Panc1 (cell line): ENCODE measurements at regions not wholly inside any gene's neighbourhood (a gene's known extent, or its start where the extent isn't known, plus 50 kb on each side); places are given as distances from the start of the nearest gene placed in this dataset.

Experiments
- ATAC-seq: fragments of 200-7000 bp; cut with Tn5 transposase; 2 replicates; pipeline ENCODE4 v1.9.1; 2020; ENCODE audit warnings: mild to moderate bottlenecking, moderate library complexity
- BruUV-seq: library from RNA; stranded (reverse); fragments of 400-500 nt; replicated peaks from 2 replicates; lab custom pipeline; 2021; lab: Mats Ljungman, UMichigan
- CTCF ChIA-PET: fragments of 300-600 bp; sonication (Branson Sonifier 250); formaldehyde crosslinking; loops from one replicate; lab custom pipeline; 2022; ENCODE audit warnings: antibody characterized with exemption; lab: Charles Lee
- POLR2A ChIA-PET: fragments of 300-600 bp; sonication (Branson Sonifier 250); formaldehyde crosslinking; loops from one replicate; lab custom pipeline; 2022; ENCODE audit warnings: antibody characterized with exemption; lab: Charles Lee
- DNase-seq: peaks from one replicate; pipeline ENCODE4 v3.0.0-alpha.2; 2010; ENCODE audit warnings: low read depth, low spot score
- H3K27ac ChIP-seq: 2 replicates; pipeline ENCODE4 v1.5.1; 2011; ENCODE audit warnings: mild to moderate bottlenecking, low read length, inconsistent platforms
- H3K27me3 ChIP-seq: fragments of 200-500 bp; sonication (Bioruptor generic); 2 replicates; pipeline ENCODE4 v1.6.0; 2014; ENCODE audit warnings: low read length, inconsistent platforms; ENCODE audit not compliant: control insufficient read depth, insufficient read depth
- H3K36me3 ChIP-seq: fragments of 200-500 bp; sonication (Bioruptor generic); 2 replicates; pipeline ENCODE4 v1.5.1; 2014; ENCODE audit warnings: inconsistent platforms, mild to moderate bottlenecking, low read length, moderate library complexity; ENCODE audit not compliant: control insufficient read depth, insufficient read depth
- H3K4me1 ChIP-seq: 2 replicates; pipeline ENCODE4 v1.5.1; 2011; ENCODE audit warnings: inconsistent platforms, mild to moderate bottlenecking, low read length, moderate library complexity; ENCODE audit not compliant: control insufficient read depth, insufficient read depth
- H3K4me3 ChIP-seq, 2 experiments: 2 replicates each; pipeline ENCODE4 v1.5.1; 2011 to 2012; ENCODE audit warnings: low read depth in 2 of 2, low read length in 2 of 2, mild to moderate bottlenecking in 2 of 2, inconsistent platforms in 1 of 2, moderate library complexity in 1 of 2
- H3K9me3 ChIP-seq: fragments of 200-500 bp; sonication (Bioruptor generic); 2 replicates; pipeline ENCODE4 v1.5.1; 2014; ENCODE audit warnings: low read depth, mild to moderate bottlenecking, inconsistent platforms, low read length, moderate library complexity; ENCODE audit not compliant: control insufficient read depth, insufficient read depth
- POLR2AphosphoS5 ChIP-seq: IDR thresholded peaks from 2 replicates; pipeline ENCODE4 v1.6.1; 2012; ENCODE audit warnings: mild to moderate bottlenecking, low read depth, low read length, moderate library complexity
- SIN3A ChIP-seq: IDR thresholded peaks from 2 replicates; pipeline ENCODE4 v1.6.1; 2012; ENCODE audit warnings: low read depth, mild to moderate bottlenecking, low read length, moderate library complexity, borderline replicate concordance; ENCODE audit not compliant: insufficient read depth
- TCF7L2 ChIP-seq: IDR thresholded peaks from 2 replicates; pipeline ENCODE4 v1.6.1; 2011; ENCODE audit warnings: mild to moderate bottlenecking, low read depth, low read length, inconsistent platforms
- in situ Hi-C: cut with HindIII; loops from 2 replicates; pipeline ENCODE4 v1.10.0; 2016; ENCODE audit warnings: low sequenced_read_pairs, low pct_unique_long_range_greater_than_20kb
- intact Hi-C: fragments of 100-400 bp; cut with micrococcal nuclease; formaldehyde crosslinking; loops from one replicate; pipeline ENCODE4 v1.10.0; 2022; ENCODE audit not compliant: unreplicated experiment
- TF ChIP-seq, protein P1 (sequence below), 2 experiments: IDR thresholded peaks; 2 replicates each; pipeline ENCODE4 v1.6.1; 2011 to 2012; ENCODE audit warnings: low read depth in 2 of 2, control low read depth in 1 of 2, low read length in 1 of 2, mild to moderate bottlenecking in 1 of 2, moderate library complexity in 1 of 2; ENCODE audit not compliant: insufficient read depth in 1 of 2
- TF ChIP-seq, protein P2 (sequence below): fragments of 450-650 bp; IDR thresholded peaks from 2 replicates; pipeline ENCODE4 v1.5.1; 2017; ENCODE audit warnings: mild to moderate bottlenecking

DNA sequence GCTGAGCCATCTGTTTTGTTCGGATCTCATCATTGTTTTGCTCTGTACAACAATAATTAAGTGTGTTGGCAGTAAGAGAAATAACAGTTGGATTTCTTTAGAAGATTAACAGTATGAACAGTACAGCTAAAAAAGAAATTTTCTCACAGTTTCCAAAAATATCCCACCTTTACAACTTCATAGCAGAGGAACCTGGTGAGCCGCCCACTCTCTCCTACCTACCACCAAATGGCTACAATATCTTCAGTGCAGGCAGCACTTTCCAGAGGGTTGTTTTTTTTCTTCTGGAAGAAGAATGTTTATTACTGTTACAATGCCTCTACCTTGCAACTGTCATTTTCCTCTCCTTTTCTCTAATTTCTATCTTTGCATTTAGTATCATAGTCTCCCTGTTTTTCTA, 1577.5 kb upstream of the PRR20A start:
- no peak overlapping the region for H3K27ac ChIP-seq
- TF ChIP-seq POLR2AphosphoS5 (no peak), SIN3A (no peak), TCF7L2 (no peak)
- DNase-seq: no peak
- intact Hi-C loops (no loop called here), in situ Hi-C loops (no loop called here)
- no peak overlapping the region for H3K4me3 ChIP-seq
- H3K36me3 ChIP-seq: no peaks in the 10 kb centered on the region
- H3K9me3 ChIP-seq: no peaks in the 10 kb centered on the region
- CTCF ChIA-PET: no interaction called here
- BruUV-seq: no TSS peak
- ATAC-seq: no peak
- no peaks in the 10 kb centered on the region for H3K4me1 ChIP-seq
- no peaks in the 10 kb centered on the region for H3K27me3 ChIP-seq
- POLR2A ChIA-PET: no interaction called here

DNA sequence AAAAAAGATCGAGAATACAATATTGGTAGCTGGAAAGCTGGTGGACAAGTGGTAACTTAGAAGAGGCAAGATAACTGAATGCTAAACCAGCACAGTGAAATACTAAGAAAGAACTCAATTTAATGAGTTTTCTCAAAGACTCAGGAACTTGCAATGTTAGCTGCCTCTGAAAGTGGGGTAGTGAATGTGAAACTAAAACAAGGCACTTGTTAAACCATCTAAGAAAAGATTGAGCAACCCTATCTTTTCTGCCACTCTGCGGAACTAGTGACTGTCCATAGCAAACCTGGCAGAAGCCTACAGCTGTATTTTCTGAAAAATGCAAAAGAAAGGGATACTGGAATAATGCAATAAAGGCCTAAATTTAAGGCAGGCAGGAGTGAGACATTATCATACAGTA, 1574.4 kb upstream of the PRR20A start:
- Histone ChIP-seq H3K4me1 (no peaks in the 10 kb centered on the region), H3K27me3 (no peaks in the 10 kb centered on the region), H3K4me3 (no peak overlapping the region), H3K36me3 (no peaks in the 10 kb centered on the region), H3K27ac (no peak overlapping the region), H3K9me3 (no peaks in the 10 kb centered on the region)
- ATAC-seq (no peak), DNase-seq (no peak)
- ChIA-PET CTCF (no interaction called here), POLR2A (no interaction called here)
- in situ Hi-C loops (no loop called here), intact Hi-C loops (no loop called here)
- no peak for TF ChIP-seq TCF7L2
- no peak for TF ChIP-seq SIN3A
- TF ChIP-seq POLR2AphosphoS5: no peak
- TF ChIP-seq, protein P1, sequence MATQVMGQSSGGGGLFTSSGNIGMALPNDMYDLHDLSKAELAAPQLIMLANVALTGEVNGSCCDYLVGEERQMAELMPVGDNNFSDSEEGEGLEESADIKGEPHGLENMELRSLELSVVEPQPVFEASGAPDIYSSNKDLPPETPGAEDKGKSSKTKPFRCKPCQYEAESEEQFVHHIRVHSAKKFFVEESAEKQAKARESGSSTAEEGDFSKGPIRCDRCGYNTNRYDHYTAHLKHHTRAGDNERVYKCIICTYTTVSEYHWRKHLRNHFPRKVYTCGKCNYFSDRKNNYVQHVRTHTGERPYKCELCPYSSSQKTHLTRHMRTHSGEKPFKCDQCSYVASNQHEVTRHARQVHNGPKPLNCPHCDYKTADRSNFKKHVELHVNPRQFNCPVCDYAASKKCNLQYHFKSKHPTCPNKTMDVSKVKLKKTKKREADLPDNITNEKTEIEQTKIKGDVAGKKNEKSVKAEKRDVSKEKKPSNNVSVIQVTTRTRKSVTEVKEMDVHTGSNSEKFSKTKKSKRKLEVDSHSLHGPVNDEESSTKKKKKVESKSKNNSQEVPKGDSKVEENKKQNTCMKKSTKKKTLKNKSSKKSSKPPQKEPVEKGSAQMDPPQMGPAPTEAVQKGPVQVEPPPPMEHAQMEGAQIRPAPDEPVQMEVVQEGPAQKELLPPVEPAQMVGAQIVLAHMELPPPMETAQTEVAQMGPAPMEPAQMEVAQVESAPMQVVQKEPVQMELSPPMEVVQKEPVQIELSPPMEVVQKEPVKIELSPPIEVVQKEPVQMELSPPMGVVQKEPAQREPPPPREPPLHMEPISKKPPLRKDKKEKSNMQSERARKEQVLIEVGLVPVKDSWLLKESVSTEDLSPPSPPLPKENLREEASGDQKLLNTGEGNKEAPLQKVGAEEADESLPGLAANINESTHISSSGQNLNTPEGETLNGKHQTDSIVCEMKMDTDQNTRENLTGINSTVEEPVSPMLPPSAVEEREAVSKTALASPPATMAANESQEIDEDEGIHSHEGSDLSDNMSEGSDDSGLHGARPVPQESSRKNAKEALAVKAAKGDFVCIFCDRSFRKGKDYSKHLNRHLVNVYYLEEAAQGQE (IDR thresholded peaks at IDR 0.05; ENCODE audit: insufficient read depth in 1 of 2, low read depth in 2 of 2, low read length in 1 of 2): no peak
- TF ChIP-seq, protein P2, sequence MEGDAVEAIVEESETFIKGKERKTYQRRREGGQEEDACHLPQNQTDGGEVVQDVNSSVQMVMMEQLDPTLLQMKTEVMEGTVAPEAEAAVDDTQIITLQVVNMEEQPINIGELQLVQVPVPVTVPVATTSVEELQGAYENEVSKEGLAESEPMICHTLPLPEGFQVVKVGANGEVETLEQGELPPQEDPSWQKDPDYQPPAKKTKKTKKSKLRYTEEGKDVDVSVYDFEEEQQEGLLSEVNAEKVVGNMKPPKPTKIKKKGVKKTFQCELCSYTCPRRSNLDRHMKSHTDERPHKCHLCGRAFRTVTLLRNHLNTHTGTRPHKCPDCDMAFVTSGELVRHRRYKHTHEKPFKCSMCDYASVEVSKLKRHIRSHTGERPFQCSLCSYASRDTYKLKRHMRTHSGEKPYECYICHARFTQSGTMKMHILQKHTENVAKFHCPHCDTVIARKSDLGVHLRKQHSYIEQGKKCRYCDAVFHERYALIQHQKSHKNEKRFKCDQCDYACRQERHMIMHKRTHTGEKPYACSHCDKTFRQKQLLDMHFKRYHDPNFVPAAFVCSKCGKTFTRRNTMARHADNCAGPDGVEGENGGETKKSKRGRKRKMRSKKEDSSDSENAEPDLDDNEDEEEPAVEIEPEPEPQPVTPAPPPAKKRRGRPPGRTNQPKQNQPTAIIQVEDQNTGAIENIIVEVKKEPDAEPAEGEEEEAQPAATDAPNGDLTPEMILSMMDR: no peak
- no TSS peak for BruUV-seq

DNA sequence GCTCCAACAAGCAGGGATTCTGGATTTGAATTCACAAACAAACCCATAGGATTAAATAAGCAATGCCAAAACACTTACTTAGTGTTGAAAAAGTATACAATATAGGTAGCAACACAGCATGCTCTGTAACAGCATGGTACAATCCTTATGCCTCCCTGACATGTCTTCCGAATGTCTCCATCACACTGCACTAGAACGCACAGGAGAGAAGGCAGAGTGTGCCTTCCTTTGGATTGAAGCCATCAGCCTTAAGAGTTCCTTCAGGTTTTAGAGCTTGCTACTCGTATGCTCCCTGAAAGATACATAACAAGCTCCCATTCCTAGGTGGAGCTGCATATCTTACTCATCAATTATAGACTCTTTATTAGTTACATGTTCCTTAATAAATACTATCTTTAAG, 1573.9 kb upstream of the PRR20A start:
- in situ Hi-C loops (no loop called here), intact Hi-C loops (no loop called here)
- Histone ChIP-seq H3K4me3 (no peak overlapping the region), H3K36me3 (no peaks in the 10 kb centered on the region), H3K9me3 (no peaks in the 10 kb centered on the region), H3K27ac (no peak overlapping the region), H3K27me3 (no peaks in the 10 kb centered on the region), H3K4me1 (no peaks in the 10 kb centered on the region)
- no peak for TF ChIP-seq TCF7L2
- TF ChIP-seq, protein P2: no peak
- TF ChIP-seq, protein P1 (IDR thresholded peaks at IDR 0.05; ENCODE audit: insufficient read depth in 1 of 2, low read depth in 2 of 2, low read length in 1 of 2): no peak
- TF ChIP-seq SIN3A: no peak
- TF ChIP-seq POLR2AphosphoS5: no peak
- no TSS peak for BruUV-seq
- ChIA-PET CTCF (no interaction called here), POLR2A (no interaction called here)
- DNase-seq (no peak), ATAC-seq (no peak)
